H54 (cell line): ENCODE measurements at regions not wholly inside any gene's neighbourhood (a gene's known extent, or its start where the extent isn't known, plus 50 kb on each side); places are given as distances from the start of the nearest gene placed in this dataset.

ENCODE experiments used
- DNase-seq: peaks from one replicate; pipeline ENCODE4 v3.0.0; 2011; ENCODE audit warnings: low spot score, mixed read lengths; ENCODE audit not compliant: insufficient read length
- FAIRE-seq: peaks from 3 replicates; lab custom pipeline; 2011; peaks lifted over from hg19 to GRCh38; lab: Jason Lieb, UNC
- POLR2A ChIP-seq: IDR thresholded peaks from 2 replicates; pipeline ENCODE4 v1.6.1; 2011; ENCODE audit warnings: low read depth, mild to moderate bottlenecking, low read length

- no peak for FAIRE-seq
- TF ChIP-seq POLR2A = no peak
- DNase-seq = no peak
These were observed 89.6 kb upstream of the MME start for GRCh38 chr3:154990543-154990942.

GRCh38 chr3:154987846-154988245 is 92.3 kb upstream of the MME start:
- no peak for FAIRE-seq
- no peak for TF ChIP-seq POLR2A
- no peak for DNase-seq

- TF ChIP-seq POLR2A = no peak
- DNase-seq (no peak), FAIRE-seq (no peak)
These were observed 98.5 kb upstream of the MME start for GRCh38 chr3:154981664-154982063.

GRCh38 chr3:154981201-154981600 is 98.9 kb upstream of the MME start:
- no peak for TF ChIP-seq POLR2A
- DNase-seq (no peak), FAIRE-seq (no peak)

DNA sequence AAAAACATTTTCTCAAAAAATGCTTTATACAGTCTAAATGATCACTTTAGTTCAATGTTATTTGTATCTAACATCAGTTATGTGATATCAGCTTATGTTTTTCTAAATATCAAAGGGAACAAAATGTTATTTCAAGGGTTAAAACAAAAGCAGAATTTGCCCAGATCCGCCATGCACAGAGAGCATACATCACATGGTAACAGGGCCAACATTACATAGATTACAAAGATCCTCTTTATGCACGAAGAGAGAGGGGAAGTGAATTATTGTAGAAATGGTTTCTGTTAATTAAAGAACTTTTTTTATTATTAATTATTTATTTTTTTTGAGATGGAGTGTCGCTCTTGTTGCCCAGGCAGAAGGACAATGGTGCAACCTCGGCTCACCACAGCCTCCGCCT is 100.8 kb upstream of the MME start:
- DNase-seq (no peak), FAIRE-seq (no peak)
- TF ChIP-seq POLR2A = no peak

DNA sequence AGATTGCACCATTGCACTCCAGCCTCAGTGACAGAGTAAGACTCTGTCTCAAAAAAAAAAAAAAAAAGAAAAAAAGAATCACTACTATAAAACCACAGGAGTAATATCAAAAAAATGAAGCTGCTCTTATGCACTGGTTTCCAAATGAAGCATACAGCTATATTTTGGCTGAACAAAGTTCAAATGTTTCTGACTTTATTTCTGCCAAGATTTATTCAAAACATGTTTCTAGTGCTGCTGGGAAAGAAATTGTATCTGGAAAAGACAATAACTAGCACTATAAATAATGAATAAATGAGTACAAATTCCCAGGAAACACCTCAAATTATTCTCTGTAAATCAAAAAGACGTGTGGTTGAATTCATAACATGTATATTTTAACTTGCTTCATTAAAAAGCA is 102.5 kb upstream of the MME start:
- FAIRE-seq (no peak), DNase-seq (no peak)
- no peak for TF ChIP-seq POLR2A

DNA sequence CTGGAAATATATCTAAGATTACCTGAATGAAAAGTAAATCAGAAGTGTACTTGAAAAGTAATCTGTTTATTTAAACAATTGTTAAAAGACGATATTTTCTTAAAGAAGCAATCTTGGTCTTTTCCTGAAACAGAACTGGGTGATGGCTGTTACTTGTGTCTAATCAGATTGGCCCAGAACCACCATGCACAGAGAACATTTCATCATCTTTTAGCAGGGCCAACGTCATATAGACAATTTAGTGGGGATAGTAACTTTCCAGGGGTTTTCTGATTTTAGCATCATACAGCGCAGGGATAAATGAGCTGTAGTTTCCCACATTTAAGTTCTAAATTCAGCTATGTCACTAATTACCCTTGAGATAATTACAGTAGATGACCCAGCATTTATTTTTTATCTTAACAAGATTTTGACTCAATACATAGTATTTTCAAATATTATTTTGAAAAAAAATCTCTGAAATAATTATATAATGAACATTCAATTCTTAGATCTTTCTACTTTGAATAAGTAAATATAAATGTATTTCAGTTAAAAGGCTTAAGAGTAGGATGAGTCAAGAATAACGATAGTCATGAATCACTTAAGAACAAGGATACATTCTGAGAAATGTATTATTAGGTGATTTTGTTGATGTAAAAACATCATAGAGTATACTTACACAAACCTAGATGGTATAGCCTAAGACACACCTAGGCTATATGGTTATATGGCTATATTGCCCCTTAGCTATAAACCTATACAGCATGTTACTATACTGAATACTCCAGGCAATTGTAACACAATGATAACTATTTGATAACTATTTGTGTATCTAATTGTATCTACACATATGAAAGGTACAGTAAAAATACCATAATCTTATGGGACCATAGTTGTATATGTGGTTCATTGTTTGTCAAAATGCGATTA is 103.8 kb upstream of the MME start:
- DNase-seq (no peak), FAIRE-seq (no peak)
- TF ChIP-seq POLR2A = no peak

DNA sequence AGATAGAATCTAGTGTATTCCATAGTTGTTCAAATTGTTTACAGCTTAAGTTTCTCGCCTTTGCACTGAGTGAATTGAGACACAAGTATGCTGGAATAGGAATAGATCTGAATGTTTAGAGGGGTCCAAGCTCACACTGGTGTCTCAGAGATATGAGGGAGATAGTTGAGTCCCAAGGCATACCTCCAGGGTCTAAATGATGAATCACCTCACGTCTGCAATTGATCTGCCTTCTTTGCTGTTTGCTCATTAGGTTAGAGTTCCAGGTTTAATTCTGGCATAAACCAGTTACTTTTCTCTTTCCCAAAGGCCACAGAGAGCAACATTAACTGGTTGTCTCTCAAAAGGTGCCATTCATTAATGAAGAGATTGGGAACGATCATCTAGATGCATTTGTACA is 106.3 kb upstream of the MME start:
- no peak for TF ChIP-seq POLR2A
- no peak for FAIRE-seq

DNA sequence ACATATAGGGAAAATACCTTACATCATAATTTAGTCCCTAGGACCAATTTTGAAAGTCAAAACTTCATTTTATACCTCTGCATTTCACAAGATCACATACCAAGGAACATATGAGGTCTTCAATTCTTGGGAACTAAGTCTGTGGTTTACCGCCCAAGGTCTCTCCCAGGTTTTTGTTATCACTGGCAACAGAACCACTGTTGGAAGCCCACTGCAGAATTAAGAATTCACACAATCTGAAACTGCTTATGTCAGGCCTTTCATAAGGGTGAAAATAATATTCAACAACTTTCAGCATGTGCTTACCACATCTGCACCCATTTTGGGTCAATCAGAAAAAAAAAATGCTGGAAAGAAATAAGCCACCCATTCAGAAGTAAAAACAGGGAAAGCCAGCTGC is 107.2 kb upstream of the MME start:
- FAIRE-seq = no peak
- no peak for TF ChIP-seq POLR2A
- DNase-seq = no peak

More for the DNA sequence above, 106.3 kb upstream of the MME start:
- no peak for DNase-seq

DNA sequence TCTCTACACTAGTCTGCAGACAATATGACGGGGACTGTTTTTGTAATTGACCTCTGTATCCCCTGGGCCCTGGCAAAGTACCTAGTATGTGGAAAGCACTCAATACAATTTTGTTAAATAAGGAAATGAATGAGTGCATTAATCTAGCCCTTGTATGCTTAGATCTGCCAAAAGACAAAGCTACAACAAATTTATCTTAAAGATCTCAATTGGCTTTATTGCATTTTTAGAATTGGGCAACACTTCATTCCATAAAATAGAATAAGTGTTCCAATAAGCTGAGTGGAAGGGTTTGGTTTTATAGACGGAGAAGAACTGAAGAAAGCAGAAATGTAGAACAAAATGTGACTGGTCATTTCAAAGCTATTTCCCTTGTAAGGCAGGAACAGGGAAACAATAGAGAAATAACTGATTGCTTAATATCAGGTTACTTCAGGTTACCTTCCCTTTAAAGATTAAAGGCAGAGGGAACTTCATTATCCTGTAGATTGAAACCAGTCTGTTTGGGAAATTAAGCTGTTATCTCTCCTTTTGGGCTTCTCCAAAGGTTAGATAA is 108.3 kb upstream of the MME start:
- DNase-seq = no peak
- no peak for TF ChIP-seq POLR2A
- peak; percentile 64 for FAIRE-seq

DNA sequence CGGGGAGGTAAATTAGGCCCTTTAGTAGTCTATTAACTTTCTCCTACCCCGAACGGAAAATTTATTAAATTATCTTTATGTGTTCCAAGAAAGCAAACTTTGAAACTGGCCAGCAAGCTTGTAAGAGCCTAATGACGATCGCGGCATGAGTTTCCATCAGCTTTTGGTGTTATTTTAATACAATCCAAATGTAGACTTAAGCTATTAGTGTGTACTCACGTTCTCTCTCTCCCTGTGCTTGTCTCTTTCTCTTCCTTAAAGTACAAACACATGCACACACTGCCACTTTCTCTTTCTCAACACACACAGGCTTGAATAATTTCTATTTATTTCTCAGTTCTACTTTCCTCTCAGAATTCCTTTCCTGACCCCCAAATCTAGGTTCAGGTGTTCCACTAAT is 108.8 kb upstream of the MME start:
- TF ChIP-seq POLR2A = no peak
- no peak for FAIRE-seq
- DNase-seq = no peak

- FAIRE-seq (peak; percentile 86), DNase-seq (no peak)
- no peak for TF ChIP-seq POLR2A
These were observed 109.3 kb upstream of the MME start for GRCh38 chr3:154970797-154971196.

DNA sequence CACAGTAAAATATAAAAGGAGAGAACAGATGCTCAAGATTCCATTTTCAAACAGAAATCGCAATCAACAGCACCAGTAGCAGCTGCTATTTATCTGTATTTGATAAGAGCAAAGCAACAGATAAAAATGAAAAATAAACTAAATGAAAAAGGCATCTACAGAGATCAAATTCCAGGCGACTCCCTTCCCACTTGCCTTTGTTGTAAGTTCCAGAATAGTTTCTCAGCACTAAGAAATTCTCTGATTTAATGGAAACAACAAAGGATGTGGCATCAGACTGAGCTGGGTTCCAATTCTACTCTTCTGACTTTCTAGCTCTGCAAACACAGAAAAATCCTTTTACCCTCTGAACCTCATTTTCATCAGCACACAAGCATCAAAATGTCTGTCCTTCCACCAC is 110.8 kb upstream of the MME start:
- no peak for TF ChIP-seq POLR2A
- DNase-seq = no peak
- no peak for FAIRE-seq

GRCh38 chr3:154967090-154967489 is 113.0 kb upstream of the MME start:
- DNase-seq = no peak
- TF ChIP-seq POLR2A = no peak
- peak; percentile 36 for FAIRE-seq

DNA sequence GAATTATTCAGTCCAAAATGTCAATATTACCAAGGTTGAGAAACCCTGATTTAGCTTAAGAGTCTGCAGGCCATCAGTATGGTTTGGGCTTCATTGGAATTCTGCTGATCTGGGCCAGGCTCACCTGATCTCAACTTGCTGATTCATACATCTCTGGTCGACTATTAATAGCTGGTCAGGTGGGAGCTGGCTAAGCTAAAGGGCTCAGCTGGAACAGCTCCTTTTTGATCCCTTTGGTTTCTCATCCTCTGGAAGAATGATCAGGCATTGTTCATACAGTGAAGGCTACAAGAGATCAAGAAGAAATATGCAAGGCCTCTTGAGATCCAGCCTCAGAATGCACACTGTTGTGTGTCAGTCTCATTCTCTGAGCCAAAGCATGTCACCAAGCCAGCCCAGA is 123.3 kb upstream of the MME start:
- no peak for TF ChIP-seq POLR2A
- DNase-seq (no peak), FAIRE-seq (peak; percentile 75)
